NCI-H2081 treated with DMSO at 0.1 percent for 48 hours (cell line): ENCODE measurements at regions not wholly inside any gene's neighbourhood (a gene's known extent, or its start where the extent isn't known, plus 50 kb on each side); places are given as distances from the start of the nearest gene placed in this dataset.

Experiments used
- DNase-seq: peaks from one replicate; lab custom pipeline; 2025; lab: John Stamatoyannopoulos, UW

DNA sequence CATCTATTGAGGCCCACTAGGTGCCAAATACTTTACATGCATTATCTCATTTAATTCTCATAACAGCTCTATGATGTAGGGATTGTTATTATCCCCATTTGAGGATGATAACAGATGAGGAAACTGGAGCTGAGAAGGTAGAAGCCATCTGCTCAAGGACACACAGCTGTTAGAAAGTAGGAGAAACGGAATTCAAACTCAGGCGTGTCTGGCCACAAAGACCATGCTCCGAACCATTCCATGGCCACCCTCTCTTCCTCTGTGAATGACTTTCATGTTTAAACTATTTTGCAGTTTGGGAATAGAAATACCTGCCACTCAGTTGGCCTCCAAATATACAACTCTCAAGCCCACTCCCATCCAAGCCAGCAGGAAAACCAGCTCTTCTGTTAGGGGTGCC, 87.6 kb upstream of the ANKRD55 start:
- no peak for DNase-seq

DNA sequence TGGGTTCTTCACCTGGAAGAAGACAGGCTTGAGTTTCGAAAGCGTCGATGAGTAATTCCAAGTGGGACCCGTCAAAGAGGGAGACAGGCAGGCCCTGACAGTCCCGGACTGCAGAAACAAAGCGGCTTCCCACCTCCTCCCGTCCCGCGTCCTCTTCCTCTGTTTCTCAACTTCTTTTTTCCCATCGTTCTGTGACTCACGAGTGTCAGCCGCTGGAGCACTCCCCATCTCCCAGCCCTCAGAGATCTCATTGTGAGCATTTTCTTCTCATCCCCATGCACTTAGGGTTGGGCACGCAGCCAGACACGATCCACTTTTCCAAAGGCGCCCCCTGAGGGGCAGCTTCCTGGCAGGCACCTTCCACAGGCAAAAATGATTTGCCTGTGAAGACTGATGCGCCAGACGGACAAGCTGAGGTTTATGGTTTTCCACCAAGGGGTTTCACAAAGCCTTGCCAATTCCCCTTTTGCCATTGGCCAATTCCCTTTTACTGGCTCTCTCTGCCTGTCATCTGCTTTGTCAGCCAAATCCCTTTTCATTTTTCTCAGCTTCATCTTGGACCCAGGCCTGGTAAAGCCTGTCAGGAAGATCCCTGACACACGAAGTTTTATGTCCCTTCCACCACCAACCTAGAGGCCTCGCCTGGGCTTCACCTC, 86.5 kb upstream of the ANKRD55 start:
- DNase-seq, result no peak

DNA sequence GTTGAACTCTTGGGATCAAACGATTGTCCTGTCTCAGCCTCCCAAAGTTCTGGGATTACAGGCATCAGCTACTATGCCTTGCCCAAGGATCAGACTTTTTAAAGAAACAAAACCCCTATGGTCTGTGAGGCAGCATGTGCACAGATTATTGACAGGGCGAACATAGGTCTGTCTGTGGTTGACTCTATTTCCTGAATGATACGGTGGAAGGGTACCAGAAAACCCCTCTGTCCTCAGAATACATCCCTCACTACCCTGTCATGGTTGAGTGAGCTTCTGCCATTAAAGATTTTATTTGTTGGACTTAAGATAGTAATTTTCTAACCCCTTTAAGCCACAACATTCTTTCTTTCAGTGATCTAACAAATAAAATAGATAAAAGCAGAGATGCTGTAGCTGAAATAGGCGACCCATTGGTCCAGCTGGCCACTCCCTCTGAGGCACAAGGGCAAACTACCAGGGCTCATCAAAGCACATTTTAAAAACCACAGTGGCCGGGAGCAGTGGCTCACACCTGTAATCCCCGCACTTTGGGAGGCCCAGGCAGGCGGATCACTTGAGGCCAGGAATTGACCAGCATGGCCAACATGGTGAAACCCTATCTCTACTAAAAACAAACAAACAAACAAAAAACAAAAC, 84.9 kb upstream of the ANKRD55 start:
- no peak for DNase-seq

DNA sequence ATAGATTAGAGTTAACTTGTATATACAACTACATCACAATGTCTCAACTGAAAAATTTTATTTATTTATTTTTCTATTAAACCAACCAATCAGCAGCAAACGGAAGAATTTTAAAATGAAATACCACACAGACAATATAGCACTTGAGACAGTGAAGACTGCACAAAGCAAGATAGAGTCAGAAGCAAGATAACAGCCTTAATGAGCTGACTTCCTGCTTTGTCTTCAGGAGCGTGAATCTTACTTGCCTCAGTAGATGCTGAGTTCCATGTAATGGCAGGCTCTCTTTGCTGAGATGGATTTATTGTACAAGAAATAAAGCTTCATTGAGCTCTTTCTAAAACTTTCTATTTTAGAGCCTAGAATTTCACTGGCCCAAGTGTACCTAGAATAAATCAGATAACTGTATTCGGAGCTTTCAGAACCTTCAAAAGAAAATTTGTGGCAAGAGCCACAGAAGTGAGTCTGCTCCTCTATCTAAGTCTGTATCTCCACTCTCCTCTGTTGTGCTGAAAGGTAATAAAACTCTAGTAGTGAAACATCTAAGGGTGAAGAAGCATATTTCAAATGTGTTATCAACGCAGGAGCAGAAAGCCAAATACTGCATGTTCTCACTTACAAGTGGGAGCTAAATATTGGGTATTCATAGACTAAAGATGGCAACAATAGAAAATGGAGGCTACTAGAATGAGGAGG, 83.3 kb upstream of the ANKRD55 start:
- DNase-seq, result no peak

DNA sequence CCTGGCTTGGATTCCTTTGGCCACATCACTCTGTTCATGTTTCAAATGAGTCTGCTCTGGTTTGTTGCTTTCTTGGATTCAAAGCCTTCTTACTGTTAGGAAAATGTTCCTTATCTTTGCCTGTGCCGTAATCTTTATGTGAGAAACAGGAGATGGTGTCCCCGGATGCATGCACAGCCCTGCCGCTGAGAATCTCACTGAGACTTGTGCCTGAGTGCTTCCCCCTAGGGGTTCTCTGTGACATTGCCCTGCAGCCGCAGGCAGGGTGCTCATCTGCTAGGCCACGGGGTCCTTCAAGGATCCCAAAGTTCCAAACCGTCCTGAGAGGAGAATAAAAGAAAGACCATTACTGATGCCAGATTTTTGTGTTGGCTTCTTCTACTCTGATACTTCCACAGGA, 81.4 kb upstream of the ANKRD55 start:
- no peak for DNase-seq

DNA sequence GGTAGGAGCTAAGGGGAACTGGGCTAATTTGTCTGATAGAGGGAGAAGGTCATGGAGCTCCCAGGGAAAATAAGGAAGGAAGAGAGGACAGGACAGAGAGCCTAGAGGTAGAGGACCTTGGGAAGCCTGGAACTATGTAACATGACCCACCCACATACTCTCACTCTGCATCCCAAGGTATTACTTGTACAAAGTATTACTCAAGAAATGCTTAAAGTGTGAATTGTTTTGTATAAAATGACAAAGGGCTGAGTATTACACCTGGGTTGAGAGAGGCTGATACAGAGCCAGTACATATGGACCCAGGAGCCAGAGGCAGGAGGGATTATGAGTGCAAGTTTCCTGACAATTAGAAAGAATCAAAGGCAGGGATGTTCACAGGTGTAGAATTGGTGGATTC, 80.5 kb upstream of the ANKRD55 start:
- no peak for DNase-seq

DNA sequence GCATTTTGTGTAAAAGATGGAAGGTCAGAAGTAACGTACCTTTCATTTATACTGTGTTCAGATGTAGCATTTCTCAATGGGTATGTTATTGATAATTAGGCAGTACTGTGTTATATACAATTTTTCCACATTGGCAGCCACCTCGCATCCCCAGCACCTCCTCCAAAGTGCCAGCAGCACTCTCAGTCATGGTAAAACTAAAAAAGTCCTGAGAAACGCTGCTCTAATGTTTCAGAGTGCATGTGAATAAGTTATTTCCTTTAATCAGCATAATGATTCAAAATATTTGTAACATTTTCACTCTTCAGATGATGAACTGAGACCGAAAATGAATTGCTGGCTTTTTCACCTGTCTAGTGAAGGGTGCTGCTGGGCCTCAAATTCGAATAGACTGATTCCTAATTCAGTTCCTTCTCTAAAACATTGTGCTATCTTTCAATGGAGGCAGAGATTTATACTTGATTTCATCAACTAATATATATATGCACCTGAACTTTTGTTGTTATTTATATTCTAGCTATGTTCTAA, 79.9 kb upstream of the ANKRD55 start:
- DNase-seq, result no peak

DNA sequence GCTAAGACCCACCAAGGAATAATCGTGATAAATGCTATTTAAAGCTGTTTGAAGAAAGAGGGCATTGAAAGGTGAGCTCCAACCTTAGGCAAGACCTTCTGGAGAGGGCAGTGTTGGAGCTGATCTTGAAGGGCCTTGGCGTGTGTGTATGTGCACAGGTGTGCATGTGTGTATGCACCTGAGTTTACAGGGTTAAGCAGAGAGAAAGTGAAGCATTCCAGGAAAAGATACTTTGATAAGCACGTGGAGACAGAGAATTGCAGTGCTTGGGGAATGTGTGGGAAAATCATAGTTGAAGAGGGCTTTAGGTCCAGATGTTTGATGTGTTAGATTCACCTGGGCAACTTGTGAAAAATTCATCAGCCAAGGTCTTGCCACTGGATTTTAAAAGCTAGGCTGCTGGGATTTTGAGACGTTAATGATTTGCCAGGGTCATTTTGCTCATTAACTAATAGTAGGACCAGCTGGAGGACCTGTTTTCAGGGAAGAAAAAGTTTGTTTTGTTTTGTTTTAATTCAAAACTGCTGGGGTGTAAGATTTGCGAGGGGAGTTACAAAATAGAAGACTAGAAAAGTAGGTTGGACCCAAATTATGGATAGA, 78.3 kb upstream of the ANKRD55 start:
- DNase-seq, result no peak

DNA sequence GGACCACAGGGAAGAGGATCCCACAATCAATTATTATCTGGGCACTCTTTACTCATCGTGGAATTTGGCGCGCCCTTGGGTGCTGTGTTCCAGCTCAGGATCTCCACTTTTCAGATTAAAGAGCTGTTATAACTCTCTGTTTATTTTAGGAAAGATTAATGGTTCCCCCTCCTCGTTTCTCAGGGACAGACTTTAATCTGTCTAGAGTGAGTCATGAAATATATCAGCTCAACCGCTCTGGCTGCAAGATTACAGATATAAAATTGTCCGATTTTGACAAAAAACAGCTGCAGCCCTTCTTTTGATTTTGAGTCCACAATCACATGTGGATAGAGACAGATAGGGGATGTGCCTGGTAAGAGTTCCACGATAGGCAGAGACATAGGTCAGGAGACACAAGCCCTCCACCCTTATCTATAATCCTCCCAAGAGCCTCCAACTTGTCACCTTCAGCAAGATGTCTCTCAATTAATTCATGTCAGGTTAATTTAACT, 77.6 kb upstream of the ANKRD55 start:
- DNase-seq, result no peak

DNA sequence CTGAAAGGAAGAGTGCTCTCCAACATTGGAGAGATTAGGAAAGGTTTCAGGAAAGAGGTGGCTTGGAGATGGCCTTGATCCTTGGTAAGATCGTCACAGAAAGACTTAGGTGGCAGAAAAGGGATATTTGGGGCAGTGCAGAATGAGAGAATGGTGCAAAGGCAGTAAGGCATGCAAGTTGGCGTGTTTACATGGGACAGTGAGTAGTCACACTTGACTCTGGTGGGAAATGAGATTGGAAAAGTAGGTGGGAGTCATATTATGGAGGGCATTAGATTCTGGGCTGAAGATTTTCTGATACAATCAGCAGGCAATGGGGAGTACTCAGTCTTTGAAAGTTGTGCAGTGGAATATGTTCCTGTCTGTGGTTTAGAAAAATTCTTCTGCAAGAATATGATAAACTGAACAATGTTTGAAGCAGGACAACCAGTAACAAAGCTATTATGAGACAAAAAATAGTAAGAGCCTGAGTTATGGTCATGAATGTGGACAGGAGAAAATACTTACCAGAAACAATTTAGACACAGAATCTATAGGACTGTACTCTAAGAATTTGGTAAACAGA, 76.2 kb upstream of the ANKRD55 start:
- DNase-seq, result no peak

DNA sequence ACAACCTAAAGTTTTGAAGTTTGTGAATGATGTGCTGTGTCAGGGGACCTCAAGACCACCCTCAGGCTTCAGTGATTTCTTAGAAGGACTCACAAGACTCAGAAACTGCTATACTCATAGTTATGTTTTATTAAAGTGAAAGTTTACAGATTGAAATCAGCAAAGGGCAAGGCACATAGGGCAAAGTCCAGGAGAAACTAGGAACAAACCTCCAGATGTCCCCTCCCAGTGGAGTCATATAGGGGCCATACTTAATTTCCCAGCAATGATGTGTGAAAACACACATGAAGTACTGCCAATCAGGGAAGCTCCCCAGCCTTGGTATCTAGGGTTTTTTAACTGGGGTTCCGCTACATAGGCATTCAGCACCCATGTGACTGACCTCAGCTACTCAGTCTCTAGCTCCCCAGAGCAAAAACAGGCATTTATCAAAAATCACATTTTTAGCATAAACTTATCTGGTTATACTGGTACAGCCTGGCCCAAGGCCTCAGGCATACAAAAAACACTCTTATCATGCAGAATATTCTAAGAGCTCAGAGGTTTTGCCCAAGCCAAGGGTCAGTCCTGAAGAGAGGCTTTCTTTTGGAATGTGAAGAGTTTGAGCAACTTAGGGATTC, 74.7 kb upstream of the ANKRD55 start:
- DNase-seq, result no peak

DNA sequence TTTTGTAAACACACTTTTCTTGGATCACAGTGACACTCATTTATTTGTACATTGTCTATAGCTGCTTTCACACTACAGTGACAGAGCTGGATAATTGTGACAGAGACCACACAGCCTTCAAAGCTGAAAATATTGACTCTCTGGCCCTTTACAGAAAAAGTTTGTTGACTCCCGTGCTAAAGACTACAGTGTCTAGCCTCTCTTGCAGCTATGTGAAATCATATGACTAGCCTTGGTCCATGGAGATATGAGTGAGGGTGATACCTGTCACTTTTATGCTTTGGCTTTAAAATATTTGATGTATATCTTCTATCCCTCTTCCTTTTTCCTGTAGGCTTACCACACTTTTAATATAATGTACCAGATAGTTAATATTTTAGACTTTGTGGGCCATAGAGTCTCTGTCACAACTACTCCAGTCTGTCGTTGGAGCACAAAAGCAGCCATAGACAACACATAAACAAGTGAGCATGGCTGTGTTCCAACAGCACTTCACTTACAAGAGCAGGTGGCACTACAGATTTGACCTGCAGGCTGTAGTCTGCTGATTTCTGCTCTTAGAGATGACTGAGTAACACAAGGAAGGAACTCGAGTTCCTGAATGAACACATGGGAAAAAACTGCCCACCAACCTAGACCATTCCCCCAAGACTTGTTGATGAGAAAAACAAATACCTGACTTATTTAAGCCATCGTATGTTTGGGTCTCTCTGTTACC, 73.5 kb upstream of the ANKRD55 start:
- DNase-seq, result no peak

DNA sequence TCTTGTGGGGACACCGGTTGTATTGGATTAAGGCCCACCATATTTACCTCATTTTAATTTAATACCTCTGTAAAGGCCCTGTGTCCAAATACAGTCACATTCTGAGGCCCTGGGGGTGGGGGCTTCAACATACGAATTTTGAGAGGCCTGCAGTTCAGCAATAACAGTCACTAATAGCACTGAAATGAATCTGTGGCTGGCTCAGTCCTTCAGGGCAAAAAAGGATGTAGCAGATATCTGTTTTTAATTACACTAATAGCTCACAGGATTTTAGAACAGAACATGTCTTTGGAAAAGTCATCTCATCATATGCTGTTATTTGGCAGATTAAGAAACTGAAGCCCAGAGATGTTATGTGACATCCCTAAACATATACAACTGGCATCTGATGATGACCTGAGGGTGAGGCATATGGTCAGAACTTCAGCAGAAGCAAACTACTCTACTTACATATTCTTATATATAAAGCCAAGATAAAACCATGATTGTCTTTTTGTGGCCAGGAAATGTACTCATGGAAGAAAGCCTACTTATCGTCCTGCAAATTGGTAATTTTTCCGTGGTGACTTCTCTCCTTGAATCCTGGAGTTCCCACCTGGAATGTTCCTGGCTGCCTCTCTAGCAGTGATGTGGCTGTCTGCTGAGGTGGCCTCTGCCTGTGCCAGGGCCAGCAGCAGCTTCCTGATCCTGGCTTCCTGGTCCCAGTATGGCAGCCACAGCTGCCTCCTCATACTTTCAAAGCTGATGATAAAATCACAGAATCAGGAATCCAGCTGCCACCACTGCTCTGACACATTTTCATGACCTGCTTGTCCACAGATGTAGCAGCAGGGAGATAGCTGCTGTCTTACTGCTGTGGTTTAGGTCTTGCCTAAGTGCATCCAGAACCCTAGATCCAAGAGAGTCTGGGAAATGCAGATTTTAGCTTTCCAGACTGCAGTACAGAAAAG, 72.1 kb upstream of the ANKRD55 start:
- DNase-seq, result no peak

DNA sequence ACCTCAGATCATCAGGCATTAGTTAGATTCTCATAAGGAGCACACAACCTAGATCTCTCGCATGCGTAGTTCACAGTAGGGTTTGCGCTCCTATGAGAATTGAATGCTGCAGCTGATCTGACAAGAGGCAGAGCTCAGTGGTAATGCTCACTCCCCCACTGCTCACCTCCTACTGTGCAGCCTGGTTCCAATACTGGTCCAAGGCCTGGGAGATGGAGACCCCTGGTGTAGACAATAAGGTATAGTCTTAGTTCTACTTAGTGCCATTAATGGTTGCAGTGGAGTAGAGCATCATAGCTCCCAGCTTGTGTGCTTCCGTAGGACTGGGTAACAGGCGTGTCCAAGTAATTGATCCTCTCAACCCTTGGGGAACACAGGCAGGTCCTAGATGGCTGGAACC, 70.4 kb upstream of the ANKRD55 start:
- no peak for DNase-seq

DNA sequence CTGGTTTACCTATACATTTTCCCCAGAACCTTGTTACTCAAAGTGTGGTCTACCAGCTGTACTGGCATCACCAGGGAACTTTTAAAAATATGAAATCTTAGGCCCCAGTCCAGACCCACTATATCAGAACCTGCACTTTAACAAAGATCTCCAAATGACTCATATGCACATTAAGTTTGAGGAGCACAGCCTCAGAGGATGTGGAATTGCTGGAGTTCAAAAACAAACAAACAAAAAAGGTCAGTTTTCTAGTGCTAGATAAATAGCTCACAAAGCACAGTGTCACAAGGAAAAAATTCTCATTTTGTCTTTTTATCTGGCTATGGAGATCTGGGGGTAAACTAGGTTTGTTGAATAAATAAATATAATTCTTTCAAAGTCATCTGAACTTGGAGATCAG, 68.9 kb upstream of the ANKRD55 start:
- no peak for DNase-seq

DNA sequence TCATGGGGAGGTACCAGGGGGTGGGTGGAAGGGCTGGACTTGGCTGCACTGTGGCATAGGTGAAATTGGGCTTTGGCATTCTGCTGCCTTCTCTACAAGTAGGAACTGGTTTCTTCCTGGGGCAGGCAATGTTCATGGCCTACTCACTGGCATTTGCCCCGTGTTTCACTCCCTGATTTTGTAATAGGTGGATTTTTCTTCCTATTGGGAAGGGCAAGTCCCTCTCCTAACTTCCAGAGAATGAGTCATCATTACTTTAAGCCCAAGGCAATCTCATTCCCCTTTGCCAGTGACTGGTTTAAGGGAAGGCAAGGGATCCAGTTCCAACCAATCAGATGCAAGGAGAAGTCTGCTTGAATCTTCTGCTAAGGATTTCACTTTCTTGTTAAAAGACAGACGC, 67.9 kb upstream of the ANKRD55 start:
- DNase-seq, result no peak

DNA sequence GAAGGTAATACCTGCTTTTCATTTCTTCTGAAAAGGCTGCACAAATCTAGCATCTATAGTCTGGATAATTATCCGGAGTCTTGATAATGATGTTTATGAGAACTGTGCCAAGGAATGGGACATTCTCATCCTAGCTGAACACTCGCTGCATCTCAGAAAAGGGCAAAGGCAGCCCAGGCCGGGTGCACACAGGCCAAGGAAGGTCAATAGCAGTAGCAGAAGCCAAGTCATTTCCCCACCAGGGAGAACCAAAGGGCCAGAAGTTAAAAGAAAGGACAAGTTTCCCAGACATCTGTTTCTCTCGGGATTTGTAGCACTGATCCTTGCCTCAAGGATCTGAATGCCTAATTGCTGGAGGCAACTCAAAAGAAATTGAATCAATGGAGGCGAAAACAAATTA, 66.1 kb upstream of the ANKRD55 start:
- DNase-seq, result no peak

DNA sequence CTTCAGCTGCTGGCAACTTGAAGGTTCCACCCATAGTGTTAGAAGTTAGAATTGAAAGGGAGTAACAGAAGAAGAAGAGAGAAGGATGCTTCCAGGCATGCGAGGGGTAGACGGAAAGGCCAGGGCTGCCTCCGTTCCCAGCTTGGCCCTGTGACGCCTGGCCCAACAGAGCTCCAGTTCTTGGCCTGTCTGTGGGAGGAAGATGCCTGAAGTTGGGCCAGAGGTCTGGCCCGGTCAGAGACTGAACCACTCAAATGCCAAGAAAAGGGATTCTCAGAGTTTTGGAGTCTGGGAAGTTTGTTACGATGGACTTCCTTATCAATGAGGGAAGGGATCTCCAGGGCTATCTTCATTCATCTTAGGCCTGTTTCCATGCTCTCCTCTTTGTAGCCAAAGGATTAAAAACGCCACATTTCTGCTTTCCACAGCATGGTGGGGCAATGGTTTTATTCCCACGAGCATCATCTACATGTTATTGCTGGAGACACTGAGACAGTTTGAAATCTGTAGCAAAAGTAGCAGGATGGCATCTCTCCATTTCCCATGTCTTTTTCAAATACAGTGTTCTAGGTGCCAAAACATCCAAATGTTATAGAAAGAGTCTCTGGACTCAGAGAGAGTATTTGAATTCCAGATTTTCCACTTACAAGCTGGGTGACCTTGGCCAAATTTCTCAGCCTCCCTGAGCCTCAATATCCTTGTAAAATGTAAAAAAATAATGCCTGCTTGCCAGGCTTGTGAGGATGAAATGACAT, 65.4 kb upstream of the ANKRD55 start:
- DNase-seq, result no peak

DNA sequence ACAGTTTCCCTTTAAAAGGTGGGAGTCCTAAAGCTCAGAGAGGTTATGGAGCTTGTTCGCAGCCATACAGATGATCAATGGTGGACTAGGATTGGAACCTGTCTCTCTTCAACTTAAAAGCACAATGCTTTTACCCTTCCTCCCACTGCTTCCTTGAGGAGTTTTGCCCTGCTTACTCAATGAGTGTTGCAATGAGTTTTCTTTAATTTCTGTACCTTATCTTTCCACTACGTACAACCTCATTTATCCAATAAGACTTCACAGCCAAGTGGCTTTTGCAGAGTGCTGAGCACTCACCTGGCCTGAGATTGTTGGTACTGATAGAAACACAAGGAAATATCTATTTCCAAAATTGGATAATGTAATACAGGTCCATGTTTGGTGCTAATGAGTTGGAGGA, 64.7 kb upstream of the ANKRD55 start:
- DNase-seq, result no peak
